ENCODE measurements at regions not wholly inside any gene's neighbourhood (a gene's known extent, or its start where the extent isn't known, plus 50 kb on each side); places are given as distances from the start of the nearest gene placed in this dataset.

- WGBS (ENCODE audit: insufficient coverage, low coverage, missing lambda C conversion rate), result 0% methylated on average over 4 of the region's 4 CpGs
- FAIRE-seq, result no peak
- in situ Hi-C loops (cut with MboI) (no loop called here), intact Hi-C loops (cut with micrococcal nuclease) (no loop called here)
- no peak overlapping the region for H3K9ac ChIP-seq (ENCODE audit: insufficient read depth in 1 of 2, low read depth in 2 of 2, low read length in 2 of 2)
- H3K4me1 ChIP-seq (replicated peaks in 1 of 2; ENCODE audit: control insufficient read depth in 2 of 2, insufficient read depth in 2 of 2, low read length in 2 of 2), result no peaks in the 10 kb centered on the region
- no peak overlapping the region for H3K4me3 ChIP-seq
- no peaks in the 10 kb centered on the region for H3K9me3 ChIP-seq (replicated peaks; ENCODE audit: control insufficient read depth, insufficient read depth, low read depth, low read length)
- no peak for DNase-seq (ENCODE audit: extremely low read depth in 1 of 4, low spot score in 3 of 4)
- TF ChIP-seq TARDBP (IDR thresholded peaks at IDR 0.05) (no peak), BCL6 (CRISPR knock-in tag; IDR thresholded peaks at IDR 0.05) (no peak), HMG20B (CRISPR knock-in tag; IDR thresholded peaks at IDR 0.05) (no peak), NCOA2 (IDR thresholded peaks at IDR 0.05; ENCODE audit: partially characterized antibody in 2 of 2) (no peak), TRIM28 (IDR thresholded peaks at IDR 0.05) (no peak), ZFP1 (CRISPR knock-in tag; IDR thresholded peaks at IDR 0.05) (no peak), CREB1 (IDR thresholded peaks at IDR 0.05) (no peak), CREB1 (CRISPR knock-in tag; IDR thresholded peaks at IDR 0.05) (no peak), POLR2H (tag; IDR thresholded peaks at IDR 0.05; ENCODE audit: low read depth) (no peak), PRPF4 (IDR thresholded peaks at IDR 0.05; ENCODE audit: insufficient read depth, low read depth, low read length, poor library complexity, severe bottlenecking) (no peak)
- no peak overlapping the region for H3K4me2 ChIP-seq (ENCODE audit: insufficient read depth, low read length)
- BruUV-seq (replicated peaks), result no TSS peak
- no peaks in the 10 kb centered on the region for H3K36me3 ChIP-seq (ENCODE audit: control insufficient read depth, insufficient read depth, low read length)
- H2AFZ ChIP-seq (ENCODE audit: low read depth, low read length), result no peak overlapping the region
- no peak overlapping the region for H3K27ac ChIP-seq (ENCODE audit: extremely low read depth, low read depth, low read length)
- ChIA-PET CTCF (ENCODE audit: low intra/inter-chr PET ratio) (no interaction called here), POLR2A (no interaction called here)
- no peaks in the 10 kb centered on the region for H4K20me1 ChIP-seq (replicated peaks; ENCODE audit: control insufficient read depth, insufficient read depth, low read length)
- H3K27me3 ChIP-seq (ENCODE audit: control insufficient read depth in 2 of 2, insufficient read depth in 2 of 2, low read length in 2 of 2), result no peaks in the 10 kb centered on the region
- H3K79me2 ChIP-seq (ENCODE audit: control insufficient read depth, insufficient read depth, low read length), result no peaks in the 10 kb centered on the region
- ATAC-seq, result no peak
- no peaks in the 10 kb centered on the region for H3K9me1 ChIP-seq (ENCODE audit: control insufficient read depth, insufficient read depth, low read length)
These were observed 340.8 kb upstream of the MTNR1B start for GRCh38 chr11:92628401-92629292.

All from K562 (cell line).